ENCODE measurements at regions not wholly inside any gene's neighbourhood (a gene's known extent, or its start where the extent isn't known, plus 50 kb on each side); places are given as distances from the start of the nearest gene placed in this dataset.

DNA sequence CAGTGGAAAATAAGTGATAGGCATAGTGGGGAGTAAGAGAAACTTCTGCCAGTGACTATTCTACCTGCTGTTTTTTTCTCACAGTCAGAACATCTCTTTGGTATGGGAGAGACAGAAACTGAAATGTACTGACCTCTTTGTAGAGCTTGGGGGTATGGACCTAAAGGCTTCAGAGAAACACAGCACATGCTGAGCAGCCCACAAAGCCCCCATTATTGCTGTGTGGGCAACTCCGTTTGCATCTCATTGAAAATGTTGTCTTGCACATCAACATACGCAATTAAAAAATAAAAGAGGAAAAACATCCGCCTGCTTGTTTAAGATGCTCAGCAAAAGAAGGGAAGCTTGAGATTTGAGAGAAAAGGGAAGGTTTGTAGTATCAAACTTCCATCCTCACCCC is 443.4 kb upstream of the SEMA6D start:
- H3K36me3 ChIP-seq (ENCODE audit: control insufficient read depth, insufficient read depth, low read length) = no peaks in the 10 kb centered on the region
- no peak overlapping the region for H2AFZ ChIP-seq (replicated peaks; ENCODE audit: low read length, poor library complexity)
- in situ Hi-C loops (cut with MboI; ENCODE audit: low sequenced_read_pairs) = no loop called here
- H3K9me3 ChIP-seq (ENCODE audit: control insufficient read depth, insufficient read depth, low read length) = no peaks in the 10 kb centered on the region
- no peak overlapping the region for H3K4me3 ChIP-seq (ENCODE audit: insufficient read depth, low read depth, low read length)
- H2BK5ac ChIP-seq (ENCODE audit: low read depth, low read length, poor library complexity, severe bottlenecking) = no peak overlapping the region
- H3K4me1 ChIP-seq (ENCODE audit: control insufficient read depth, insufficient read depth, low read length) = no peaks in the 10 kb centered on the region
- TF ChIP-seq RFX5 (IDR thresholded peaks at IDR 0.05; ENCODE audit: low read depth, low read length) (no peak), FOS (IDR thresholded peaks at IDR 0.05; ENCODE audit: low read depth, low read length) (no peak), POLR2A (IDR thresholded peaks at IDR 0.05; ENCODE audit: low read depth, low read length) (no peak), CEBPB (IDR thresholded peaks at IDR 0.05; ENCODE audit: low read depth, low read length) (no peak), NFE2L2 (IDR thresholded peaks at IDR 0.05; ENCODE audit: low read depth, low read length) (no peak), CHD1 (IDR thresholded peaks at IDR 0.05; ENCODE audit: low read depth, low read length) (no peak), MAZ (IDR thresholded peaks at IDR 0.05; ENCODE audit: borderline replicate concordance, low read depth, low read length) (no peak), MXI1 (IDR thresholded peaks at IDR 0.05; ENCODE audit: borderline replicate concordance, low read depth, low read length) (no peak), MAFK (IDR thresholded peaks at IDR 0.05; ENCODE audit: low read depth, low read length) (no peak), RAD21 (IDR thresholded peaks at IDR 0.05; ENCODE audit: low read length) (no peak), SMC3 (IDR thresholded peaks at IDR 0.05; ENCODE audit: low read depth, low read length) (no peak), BHLHE40 (IDR thresholded peaks at IDR 0.05; ENCODE audit: low read depth, low read length) (no peak), RCOR1 (IDR thresholded peaks at IDR 0.05; ENCODE audit: insufficient replicate concordance, low read length) (no peak)
- TF ChIP-seq, protein P1, sequence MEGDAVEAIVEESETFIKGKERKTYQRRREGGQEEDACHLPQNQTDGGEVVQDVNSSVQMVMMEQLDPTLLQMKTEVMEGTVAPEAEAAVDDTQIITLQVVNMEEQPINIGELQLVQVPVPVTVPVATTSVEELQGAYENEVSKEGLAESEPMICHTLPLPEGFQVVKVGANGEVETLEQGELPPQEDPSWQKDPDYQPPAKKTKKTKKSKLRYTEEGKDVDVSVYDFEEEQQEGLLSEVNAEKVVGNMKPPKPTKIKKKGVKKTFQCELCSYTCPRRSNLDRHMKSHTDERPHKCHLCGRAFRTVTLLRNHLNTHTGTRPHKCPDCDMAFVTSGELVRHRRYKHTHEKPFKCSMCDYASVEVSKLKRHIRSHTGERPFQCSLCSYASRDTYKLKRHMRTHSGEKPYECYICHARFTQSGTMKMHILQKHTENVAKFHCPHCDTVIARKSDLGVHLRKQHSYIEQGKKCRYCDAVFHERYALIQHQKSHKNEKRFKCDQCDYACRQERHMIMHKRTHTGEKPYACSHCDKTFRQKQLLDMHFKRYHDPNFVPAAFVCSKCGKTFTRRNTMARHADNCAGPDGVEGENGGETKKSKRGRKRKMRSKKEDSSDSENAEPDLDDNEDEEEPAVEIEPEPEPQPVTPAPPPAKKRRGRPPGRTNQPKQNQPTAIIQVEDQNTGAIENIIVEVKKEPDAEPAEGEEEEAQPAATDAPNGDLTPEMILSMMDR (conservative IDR thresholded peaks at IDR 0.05; ENCODE audit: low read depth, low read length) = no peak
- TF ChIP-seq, protein P2, sequence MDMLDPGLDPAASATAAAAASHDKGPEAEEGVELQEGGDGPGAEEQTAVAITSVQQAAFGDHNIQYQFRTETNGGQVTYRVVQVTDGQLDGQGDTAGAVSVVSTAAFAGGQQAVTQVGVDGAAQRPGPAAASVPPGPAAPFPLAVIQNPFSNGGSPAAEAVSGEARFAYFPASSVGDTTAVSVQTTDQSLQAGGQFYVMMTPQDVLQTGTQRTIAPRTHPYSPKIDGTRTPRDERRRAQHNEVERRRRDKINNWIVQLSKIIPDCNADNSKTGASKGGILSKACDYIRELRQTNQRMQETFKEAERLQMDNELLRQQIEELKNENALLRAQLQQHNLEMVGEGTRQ (IDR thresholded peaks at IDR 0.05; ENCODE audit: low read depth, low read length) = no peak
- TF ChIP-seq, protein P3, sequence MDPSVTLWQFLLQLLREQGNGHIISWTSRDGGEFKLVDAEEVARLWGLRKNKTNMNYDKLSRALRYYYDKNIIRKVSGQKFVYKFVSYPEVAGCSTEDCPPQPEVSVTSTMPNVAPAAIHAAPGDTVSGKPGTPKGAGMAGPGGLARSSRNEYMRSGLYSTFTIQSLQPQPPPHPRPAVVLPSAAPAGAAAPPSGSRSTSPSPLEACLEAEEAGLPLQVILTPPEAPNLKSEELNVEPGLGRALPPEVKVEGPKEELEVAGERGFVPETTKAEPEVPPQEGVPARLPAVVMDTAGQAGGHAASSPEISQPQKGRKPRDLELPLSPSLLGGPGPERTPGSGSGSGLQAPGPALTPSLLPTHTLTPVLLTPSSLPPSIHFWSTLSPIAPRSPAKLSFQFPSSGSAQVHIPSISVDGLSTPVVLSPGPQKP (IDR thresholded peaks at IDR 0.05; ENCODE audit: borderline replicate concordance, low read depth, low read length) = no peak
- H2AK5ac ChIP-seq (ENCODE audit: low read depth, low read length) = no peak overlapping the region
- no peak overlapping the region for H4K5ac ChIP-seq (ENCODE audit: low read depth, low read length)
- no peak overlapping the region for H4K91ac ChIP-seq (ENCODE audit: insufficient read depth, low read depth, low read length)
- no peak overlapping the region for H3K14ac ChIP-seq (replicated peaks; ENCODE audit: low read depth, low read length)
- ATAC-seq (ENCODE audit: low read depth) (no peak), DNase-seq (no peak)
- H3K56ac ChIP-seq (ENCODE audit: extremely low read depth, insufficient read depth, low read length) = no peak overlapping the region
- H2BK120ac ChIP-seq (ENCODE audit: low read depth, low read length) = no peak overlapping the region
- H3K9ac ChIP-seq (ENCODE audit: low read depth, low read length) = no peak overlapping the region
- H3K4me2 ChIP-seq (ENCODE audit: low read depth, low read length) = no peak overlapping the region
- intact Hi-C loops (cut with micrococcal nuclease) = no loop called here
- no peak overlapping the region for H3K4ac ChIP-seq (ENCODE audit: low read depth, low read length)
- no CpG with 5 or more reads among the region's 3 CpGs for WGBS, 2 experiments (ENCODE audit: extremely low coverage in 2 of 2, insufficient read length in 1 of 2)
- POLR2A ChIA-PET (ENCODE audit: unreplicated experiment) = no interaction called here
- H3K27ac ChIP-seq (ENCODE audit: insufficient read depth, low read length) = no peak overlapping the region
- H3K23ac ChIP-seq (ENCODE audit: low read depth, low read length) = no peak overlapping the region
- H3K9me1 ChIP-seq (ENCODE audit: insufficient read depth, low read length) = no peaks in the 10 kb centered on the region
- dilution Hi-C loops (cut with HindIII; ENCODE audit: low sequenced_read_pairs, unreplicated experiment) = no loop called here
- no peak overlapping the region for H2BK20ac ChIP-seq (ENCODE audit: low read depth, low read length)
- no peak overlapping the region for H4K8ac ChIP-seq (ENCODE audit: low read depth in 2 of 2, low read length in 2 of 2)
- H3K27me3 ChIP-seq (ENCODE audit: control insufficient read depth, insufficient read depth, low read length) = peaks cover 2% of the 10 kb centered on the region
- BruUV-seq (replicated peaks) = no TSS peak
- H2AK9ac ChIP-seq (replicated peaks; ENCODE audit: low read depth, low read length, poor library complexity) = no peak overlapping the region
- H3K18ac ChIP-seq (ENCODE audit: low read depth, low read length) = no peak overlapping the region
- H2BK15ac ChIP-seq (ENCODE audit: low read depth, low read length) = no peak overlapping the region
- CTCF ChIA-PET = interaction anchor here (0.9 kb wide), 1 partner anchor 78 kb away, joined by 3 read pairs; no protein-coding TSS in a partner anchor
- H3K79me1 ChIP-seq (ENCODE audit: low read depth in 1 of 2, low read length in 2 of 2) = no peaks in the 10 kb centered on the region
- no peaks in the 10 kb centered on the region for H4K20me1 ChIP-seq (ENCODE audit: insufficient read depth, low read length)

Data from IMR-90 (cell line).